ENCODE measurements at regions not wholly inside any gene's neighbourhood (a gene's known extent, or its start where the extent isn't known, plus 50 kb on each side); places are given as distances from the start of the nearest gene placed in this dataset.

DNA sequence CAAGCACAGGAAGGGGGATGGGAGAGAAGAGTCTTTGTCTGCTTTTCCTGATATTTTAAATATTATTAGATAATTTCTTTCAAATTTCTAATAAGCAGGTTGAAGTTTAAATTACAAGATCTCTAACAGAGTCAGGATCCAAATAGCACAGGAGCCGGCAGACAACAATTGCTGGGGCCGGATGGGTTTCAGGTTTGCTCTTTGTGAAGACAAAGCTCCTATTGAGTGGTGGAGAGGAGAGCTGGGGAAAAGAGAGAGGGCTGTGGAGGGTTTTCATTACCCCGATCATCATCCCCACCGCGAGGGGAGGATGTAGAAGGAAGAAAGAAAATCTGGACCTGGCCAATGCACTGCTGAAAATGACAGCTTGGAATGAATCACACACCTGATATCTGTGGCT, 197.3 kb downstream of the SOX9 start:
- H3K4me3 Mint-ChIP-seq, result no peak overlapping the region
- H3K27ac Mint-ChIP-seq, result no peak overlapping the region
- H3K9me3 Mint-ChIP-seq, result no peaks in the 10 kb centered on the region
- peaks cover 4% of the 10 kb centered on the region for H3K27me3 Mint-ChIP-seq
- DNase-seq, result no peak
- H3K4me1 Mint-ChIP-seq, result no peaks in the 10 kb centered on the region
- no peaks in the 10 kb centered on the region for H3K36me3 Mint-ChIP-seq

GRCh38 chr17:72321896-72322295, 201.1 kb downstream of the SOX9 start:
- H3K27me3 Mint-ChIP-seq, result peaks cover 4% of the 10 kb centered on the region
- H3K27ac Mint-ChIP-seq, result no peak overlapping the region
- DNase-seq, result no peak
- no peaks in the 10 kb centered on the region for H3K36me3 Mint-ChIP-seq
- H3K9me3 Mint-ChIP-seq, result peaks cover 4% of the 10 kb centered on the region
- H3K4me3 Mint-ChIP-seq, result no peak overlapping the region
- H3K4me1 Mint-ChIP-seq, result no peaks in the 10 kb centered on the region

DNA sequence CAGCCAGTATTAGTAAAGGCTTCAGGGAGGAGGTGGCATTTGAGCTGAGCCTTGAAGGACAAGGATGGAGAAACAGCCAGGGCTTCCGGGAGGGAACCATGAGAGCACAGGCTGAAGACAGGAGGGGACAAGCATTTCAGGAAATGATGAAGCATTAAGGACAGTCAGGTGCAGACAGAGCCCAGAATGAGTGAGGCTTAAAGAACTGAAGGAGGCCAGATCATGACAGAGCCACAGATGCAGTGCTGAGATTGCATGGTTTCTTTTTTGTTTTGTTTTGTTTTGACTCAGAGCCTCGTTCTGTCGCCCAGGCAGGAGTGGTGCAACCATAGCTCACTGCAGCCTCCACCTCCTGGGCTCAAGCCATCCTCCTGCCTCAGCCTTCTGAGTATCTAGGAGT, 211.5 kb downstream of the SOX9 start:
- Mint-ChIP-seq H3K27me3 (peaks cover 16% of the 10 kb centered on the region), H3K4me1 (no peaks in the 10 kb centered on the region), H3K4me3 (no peak overlapping the region), H3K9me3 (no peaks in the 10 kb centered on the region), H3K36me3 (no peaks in the 10 kb centered on the region), H3K27ac (no peak overlapping the region)
- no peak for DNase-seq

- H3K4me3 Mint-ChIP-seq, result no peak overlapping the region
- H3K9me3 Mint-ChIP-seq, result no peaks in the 10 kb centered on the region
- H3K27me3 Mint-ChIP-seq, result peaks cover 22% of the 10 kb centered on the region
- no peaks in the 10 kb centered on the region for H3K36me3 Mint-ChIP-seq
- H3K27ac Mint-ChIP-seq, result no peak overlapping the region
- H3K4me1 Mint-ChIP-seq, result no peaks in the 10 kb centered on the region
- no peak for DNase-seq
Observed at GRCh38 chr17:72333570-72333969, 212.8 kb downstream of the SOX9 start.

DNA sequence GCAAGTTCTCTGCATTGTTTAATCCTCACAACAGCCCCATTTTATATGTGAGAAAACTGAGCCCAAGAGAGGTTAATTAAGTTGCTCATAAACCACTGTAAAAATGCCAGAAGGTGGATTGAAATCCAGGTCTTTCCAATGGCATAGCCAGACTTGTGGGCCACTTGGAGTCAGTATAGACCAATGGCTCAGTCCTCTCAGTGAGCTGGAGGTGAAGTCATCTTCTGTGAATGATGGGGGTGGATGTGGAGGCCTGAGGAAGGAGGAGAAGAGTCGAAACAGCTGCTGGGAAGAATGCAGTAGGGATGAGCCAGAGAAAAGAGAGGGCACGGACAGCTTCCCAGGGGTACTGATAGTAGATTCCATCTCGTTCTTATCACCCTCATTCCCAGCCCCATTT, 213.4 kb downstream of the SOX9 start:
- no peaks in the 10 kb centered on the region for H3K36me3 Mint-ChIP-seq
- H3K4me3 Mint-ChIP-seq, result no peak overlapping the region
- no peak for DNase-seq
- peaks cover 21% of the 10 kb centered on the region for H3K27me3 Mint-ChIP-seq
- H3K9me3 Mint-ChIP-seq, result no peaks in the 10 kb centered on the region
- no peaks in the 10 kb centered on the region for H3K4me1 Mint-ChIP-seq
- H3K27ac Mint-ChIP-seq, result no peak overlapping the region

GRCh38 chr17:72336026-72336803, 215.4 kb downstream of the SOX9 start:
- Mint-ChIP-seq H3K36me3 (no peaks in the 10 kb centered on the region), H3K9me3 (no peaks in the 10 kb centered on the region), H3K4me3 (no peak overlapping the region), H3K27ac (no peak overlapping the region), H3K4me1 (no peaks in the 10 kb centered on the region), H3K27me3 (peaks cover 25% of the 10 kb centered on the region)
- DNase-seq, result no peak

DNA sequence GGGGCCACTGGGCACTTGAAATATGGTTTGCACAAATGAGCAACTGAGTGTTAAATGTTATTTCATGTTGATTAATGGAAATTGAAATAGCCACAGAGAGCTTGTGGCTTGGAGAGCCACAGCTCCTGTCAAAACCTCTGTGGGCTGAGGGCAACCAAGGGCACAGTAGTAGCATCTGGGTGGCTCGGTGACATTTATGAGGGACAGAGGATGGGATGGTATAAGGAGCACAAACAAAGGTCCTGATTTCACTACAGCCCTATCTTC, 215.9 kb downstream of the SOX9 start:
- Mint-ChIP-seq H3K27me3 (peaks cover 25% of the 10 kb centered on the region), H3K4me1 (no peaks in the 10 kb centered on the region), H3K27ac (no peak overlapping the region), H3K4me3 (no peak overlapping the region), H3K9me3 (no peaks in the 10 kb centered on the region), H3K36me3 (no peaks in the 10 kb centered on the region)
- DNase-seq, result no peak

DNA sequence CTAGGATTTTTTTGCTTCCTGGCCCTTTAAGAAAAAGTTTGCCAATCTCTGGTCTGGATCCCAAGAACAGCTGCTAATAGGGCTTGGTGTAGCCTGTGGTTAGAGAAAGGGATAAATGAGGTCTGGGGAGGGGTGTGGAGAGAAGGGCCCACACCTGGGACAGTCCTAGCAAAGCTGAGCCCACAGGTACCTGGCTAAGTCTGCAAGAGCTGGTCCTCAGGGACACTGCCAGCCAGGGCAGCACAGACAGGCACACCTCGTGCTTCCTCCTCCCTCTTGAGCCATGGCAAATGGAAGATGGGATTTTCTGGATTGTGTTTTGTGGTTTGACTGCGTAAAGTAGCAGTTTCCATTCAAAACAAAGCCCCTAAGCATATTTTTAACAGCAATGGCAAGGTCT, 217.5 kb downstream of the SOX9 start:
- no peaks in the 10 kb centered on the region for H3K4me1 Mint-ChIP-seq
- no peak for DNase-seq
- peaks cover 18% of the 10 kb centered on the region for H3K27me3 Mint-ChIP-seq
- H3K9me3 Mint-ChIP-seq, result no peaks in the 10 kb centered on the region
- H3K27ac Mint-ChIP-seq, result no peak overlapping the region
- H3K36me3 Mint-ChIP-seq, result no peaks in the 10 kb centered on the region
- no peak overlapping the region for H3K4me3 Mint-ChIP-seq

- no peak overlapping the region for H3K27ac Mint-ChIP-seq
- no peak overlapping the region for H3K4me3 Mint-ChIP-seq
- no peak for DNase-seq
- H3K27me3 Mint-ChIP-seq, result peaks cover 18% of the 10 kb centered on the region
- no peaks in the 10 kb centered on the region for H3K4me1 Mint-ChIP-seq
- no peaks in the 10 kb centered on the region for H3K36me3 Mint-ChIP-seq
- H3K9me3 Mint-ChIP-seq, result no peaks in the 10 kb centered on the region
Observed at GRCh38 chr17:72338847-72339790, 218.3 kb downstream of the SOX9 start.

DNA sequence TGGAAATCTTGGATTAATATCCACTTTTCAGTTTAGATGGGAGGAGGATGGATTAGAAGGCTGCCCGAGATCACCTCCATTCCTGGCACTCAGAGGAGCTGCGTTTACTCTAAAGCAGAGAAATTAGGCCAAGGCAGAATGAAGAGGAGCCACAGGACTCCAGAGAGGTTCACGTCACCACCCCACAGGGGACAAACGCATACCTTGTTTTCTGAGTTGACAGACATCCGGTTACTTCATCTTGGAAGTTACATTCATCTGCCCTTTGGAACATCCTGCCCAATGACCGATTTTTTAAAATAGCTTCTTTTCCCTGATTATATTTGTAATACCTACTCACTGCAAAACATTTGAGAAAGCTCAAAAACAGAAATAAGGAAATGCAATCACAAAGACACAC, 220.0 kb downstream of the SOX9 start:
- no peak overlapping the region for H3K4me3 Mint-ChIP-seq
- no peak for DNase-seq
- H3K4me1 Mint-ChIP-seq, result no peaks in the 10 kb centered on the region
- H3K27ac Mint-ChIP-seq, result no peak overlapping the region
- no peaks in the 10 kb centered on the region for H3K36me3 Mint-ChIP-seq
- no peaks in the 10 kb centered on the region for H3K9me3 Mint-ChIP-seq
- H3K27me3 Mint-ChIP-seq, result peaks cover 18% of the 10 kb centered on the region

DNA sequence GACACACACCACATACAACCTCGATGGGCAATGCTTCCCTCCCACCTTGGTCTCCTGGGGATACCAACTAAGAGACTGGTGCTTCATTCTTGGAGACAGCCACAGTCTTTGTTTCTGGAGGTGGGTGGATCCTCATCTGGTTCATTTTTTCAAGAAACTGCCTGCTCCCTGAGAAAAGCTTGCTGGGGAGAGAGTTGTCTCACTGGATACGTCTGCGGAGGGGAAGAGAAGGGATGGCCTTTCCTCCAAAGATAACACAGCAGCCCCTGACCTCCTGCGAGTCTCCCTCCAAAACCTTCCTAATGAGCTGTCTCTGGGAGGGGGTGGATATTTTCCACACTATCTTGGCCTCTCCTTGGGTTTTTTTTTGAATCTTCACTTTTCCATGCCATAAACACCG, 221.2 kb downstream of the SOX9 start:
- Mint-ChIP-seq H3K36me3 (no peaks in the 10 kb centered on the region), H3K27me3 (peaks cover 18% of the 10 kb centered on the region), H3K4me1 (no peaks in the 10 kb centered on the region), H3K27ac (no peak overlapping the region), H3K9me3 (no peaks in the 10 kb centered on the region), H3K4me3 (no peak overlapping the region)
- DNase-seq, result no peak

DNA sequence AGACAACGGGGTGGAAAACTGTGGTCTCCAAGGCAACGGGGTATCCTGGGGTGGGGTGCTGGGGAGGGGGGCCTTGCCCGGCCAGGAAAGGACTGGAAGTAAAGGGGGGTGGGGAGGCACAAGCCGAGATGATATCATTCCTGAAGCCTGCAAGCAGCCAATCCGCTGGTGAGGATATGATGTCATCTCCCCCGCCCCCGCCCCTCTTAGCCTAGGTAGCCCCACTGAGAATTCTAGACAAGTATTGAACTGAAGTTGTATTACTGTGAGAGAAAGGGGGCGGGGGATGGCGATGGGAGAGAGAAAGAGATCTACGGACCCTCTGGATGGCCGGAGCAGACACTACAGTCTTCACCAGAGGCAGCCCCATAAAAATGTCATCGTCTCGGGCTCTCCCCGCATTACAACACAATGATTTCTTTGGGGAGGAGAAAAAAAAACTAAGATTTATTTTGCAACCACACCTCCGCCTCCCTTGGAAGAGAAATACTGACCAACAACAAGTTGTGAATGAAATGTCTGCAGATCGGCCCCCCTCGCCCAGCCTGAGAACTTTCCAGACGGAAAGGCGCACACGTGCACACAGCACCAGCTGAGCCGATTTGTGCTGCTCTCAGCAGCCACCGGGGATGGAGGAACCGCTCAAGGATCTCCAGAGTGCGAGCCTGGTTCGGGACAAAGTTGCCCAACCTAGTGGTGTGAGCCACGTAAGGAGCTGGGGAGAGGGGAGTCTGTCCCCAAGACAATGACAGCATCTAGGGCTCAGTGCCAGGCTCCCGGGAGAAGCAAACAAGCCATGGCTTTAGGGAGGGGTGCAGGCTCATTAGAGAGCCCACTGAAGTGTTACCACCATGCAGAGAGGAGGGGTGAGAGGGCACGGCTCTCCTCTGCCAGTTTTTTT, 222.1 kb downstream of the SOX9 start:
- no peak overlapping the region for H3K27ac Mint-ChIP-seq
- DNase-seq, result no peak
- H3K36me3 Mint-ChIP-seq, result no peaks in the 10 kb centered on the region
- H3K4me3 Mint-ChIP-seq, result no peak overlapping the region
- peaks cover 9% of the 10 kb centered on the region for H3K27me3 Mint-ChIP-seq
- no peaks in the 10 kb centered on the region for H3K9me3 Mint-ChIP-seq
- H3K4me1 Mint-ChIP-seq, result no peaks in the 10 kb centered on the region

DNA sequence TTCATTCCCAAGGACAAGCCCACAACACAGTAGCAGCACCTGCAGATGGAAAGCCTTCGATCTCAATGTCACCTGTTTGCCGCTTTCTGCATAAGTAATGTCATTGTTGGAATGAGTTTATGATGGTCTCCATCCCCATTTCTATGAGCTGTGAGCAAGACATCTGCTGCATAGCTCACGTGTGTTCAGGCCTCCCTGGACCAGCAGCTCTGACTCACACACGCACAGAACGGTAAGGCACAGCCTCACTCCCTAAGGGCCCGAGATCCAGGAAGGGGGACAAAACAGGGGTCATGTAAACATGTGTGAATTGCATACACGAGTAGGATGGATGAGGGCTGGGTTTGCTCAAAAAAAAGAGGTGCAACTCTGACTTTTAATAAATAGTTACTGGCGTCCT, 223.1 kb downstream of the SOX9 start:
- Mint-ChIP-seq H3K27me3 (peaks cover 5% of the 10 kb centered on the region), H3K27ac (no peak overlapping the region), H3K4me3 (no peak overlapping the region), H3K36me3 (no peaks in the 10 kb centered on the region), H3K9me3 (no peaks in the 10 kb centered on the region), H3K4me1 (no peaks in the 10 kb centered on the region)
- DNase-seq, result no peak

- Mint-ChIP-seq H3K36me3 (no peaks in the 10 kb centered on the region), H3K9me3 (no peaks in the 10 kb centered on the region), H3K27ac (no peak overlapping the region), H3K27me3 (peaks cover 4% of the 10 kb centered on the region), H3K4me3 (no peak overlapping the region), H3K4me1 (no peaks in the 10 kb centered on the region)
- no peak for DNase-seq
Observed at GRCh38 chr17:72344613-72345012, 223.8 kb downstream of the SOX9 start.

GRCh38 chr17:72345088-72345487, 224.3 kb downstream of the SOX9 start:
- Mint-ChIP-seq H3K9me3 (no peaks in the 10 kb centered on the region), H3K4me1 (no peaks in the 10 kb centered on the region), H3K36me3 (no peaks in the 10 kb centered on the region), H3K4me3 (no peak overlapping the region), H3K27ac (no peak overlapping the region), H3K27me3 (peaks cover 4% of the 10 kb centered on the region)
- DNase-seq, result no peak

Data from activated naive CD8-positive, alpha-beta T cell treated with anti-CD3 and anti-CD28 coated beads for 36 hours (primary cell).